ENCODE measurements at regions not wholly inside any gene's neighbourhood (a gene's known extent, or its start where the extent isn't known, plus 50 kb on each side); places are given as distances from the start of the nearest gene placed in this dataset.

- H3K36me3 ChIP-seq (ENCODE audit: low read depth), result no peaks in the 10 kb centered on the region
- DNase-seq (ENCODE audit: low spot score), result no peak
- no peak for ATAC-seq (ENCODE audit: low read depth)
- TF ChIP-seq CTCF (IDR thresholded peaks at IDR 0.05; ENCODE audit: poor library complexity, severe bottlenecking), result no peak
- no peak overlapping the region for H3K27ac ChIP-seq (ENCODE audit: poor library complexity, severe bottlenecking)
- H3K4me3 ChIP-seq (ENCODE audit: severe bottlenecking), result no peak overlapping the region
- no peaks in the 10 kb centered on the region for H3K4me1 ChIP-seq (ENCODE audit: insufficient read depth, poor library complexity, severe bottlenecking)
- no peaks in the 10 kb centered on the region for H3K27me3 ChIP-seq (ENCODE audit: insufficient read depth, poor library complexity, severe bottlenecking)
- no peaks in the 10 kb centered on the region for H3K9me3 ChIP-seq (ENCODE audit: severe bottlenecking)
Measured at GRCh38 chr4:114034189-114034588, 54.7 kb upstream of the ARSJ start.

DNA sequence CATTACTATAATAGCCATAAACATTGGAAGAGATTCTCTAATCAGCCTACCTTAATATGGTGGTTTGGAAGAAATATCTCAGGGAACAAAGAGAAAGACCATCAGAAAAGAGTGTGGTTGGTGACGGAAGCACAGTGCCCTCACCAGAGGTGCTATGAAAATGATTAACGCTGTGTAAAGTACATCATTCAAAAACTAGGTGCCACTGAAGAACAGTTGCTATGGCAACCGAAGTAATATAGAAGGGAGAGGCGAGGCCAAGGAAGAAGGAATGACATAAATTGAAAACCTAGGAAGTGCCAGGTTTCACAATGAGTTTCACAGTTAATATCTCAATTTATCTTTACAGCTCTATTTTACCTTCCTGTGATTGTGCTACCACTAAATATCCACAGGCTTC is 57.0 kb upstream of the ARSJ start:
- no peak overlapping the region for H3K27ac ChIP-seq (ENCODE audit: poor library complexity, severe bottlenecking)
- no peak for DNase-seq (ENCODE audit: low spot score)
- TF ChIP-seq CTCF (IDR thresholded peaks at IDR 0.05; ENCODE audit: poor library complexity, severe bottlenecking), result no peak
- no peak for ATAC-seq (ENCODE audit: low read depth)
- no peaks in the 10 kb centered on the region for H3K9me3 ChIP-seq (ENCODE audit: severe bottlenecking)
- peaks cover 7% of the 10 kb centered on the region for H3K4me1 ChIP-seq (ENCODE audit: insufficient read depth, poor library complexity, severe bottlenecking)
- no peak overlapping the region for H3K4me3 ChIP-seq (ENCODE audit: severe bottlenecking)
- no peaks in the 10 kb centered on the region for H3K27me3 ChIP-seq (ENCODE audit: insufficient read depth, poor library complexity, severe bottlenecking)
- H3K36me3 ChIP-seq (ENCODE audit: low read depth), result no peaks in the 10 kb centered on the region

DNA sequence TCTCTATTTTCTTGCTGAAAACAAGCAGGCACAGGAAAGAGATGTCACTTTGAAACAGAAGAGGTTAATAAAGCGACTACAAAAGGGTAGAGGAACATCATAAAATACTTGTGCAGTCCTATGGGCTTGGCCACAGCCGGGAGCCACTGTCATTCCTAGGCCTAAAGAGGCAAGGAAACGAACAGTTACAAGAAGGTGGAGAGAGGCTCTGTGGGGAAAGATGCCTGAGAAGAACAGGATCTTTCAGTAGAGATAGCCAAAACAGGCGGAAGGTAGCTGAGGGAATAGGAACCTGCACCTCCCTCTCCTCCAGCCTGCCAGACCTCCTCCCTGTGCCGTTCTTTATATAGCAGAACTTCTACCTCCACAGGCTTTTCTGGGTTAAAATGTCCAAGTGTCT is 57.4 kb upstream of the ARSJ start:
- TF ChIP-seq CTCF (IDR thresholded peaks at IDR 0.05; ENCODE audit: poor library complexity, severe bottlenecking), result no peak
- no peak for ATAC-seq (ENCODE audit: low read depth)
- no peak overlapping the region for H3K4me3 ChIP-seq (ENCODE audit: severe bottlenecking)
- H3K9me3 ChIP-seq (ENCODE audit: severe bottlenecking), result no peaks in the 10 kb centered on the region
- no peak overlapping the region for H3K27ac ChIP-seq (ENCODE audit: poor library complexity, severe bottlenecking)
- no peak for DNase-seq (ENCODE audit: low spot score)
- no peaks in the 10 kb centered on the region for H3K36me3 ChIP-seq (ENCODE audit: low read depth)
- peaks cover 7% of the 10 kb centered on the region for H3K4me1 ChIP-seq (ENCODE audit: insufficient read depth, poor library complexity, severe bottlenecking)
- no peaks in the 10 kb centered on the region for H3K27me3 ChIP-seq (ENCODE audit: insufficient read depth, poor library complexity, severe bottlenecking)

DNA sequence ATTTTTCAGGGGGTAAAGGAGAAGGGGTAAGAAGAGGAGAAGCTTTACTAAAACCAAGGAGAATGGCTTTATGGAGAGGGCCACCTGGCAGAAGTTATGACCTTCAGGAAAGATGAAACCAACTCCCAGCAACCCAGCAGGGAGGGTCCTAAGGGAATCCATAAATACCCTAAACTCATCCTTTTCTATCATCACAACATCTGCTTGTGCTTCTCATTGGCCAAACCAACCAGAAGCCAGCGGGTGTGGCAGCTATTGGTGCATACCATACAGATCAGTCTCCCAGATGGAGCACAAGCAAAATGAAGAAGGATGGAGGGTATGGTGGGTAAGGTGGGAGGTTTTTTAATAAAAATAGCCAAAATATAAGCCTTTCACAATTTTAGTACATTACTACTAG is 58.5 kb upstream of the ARSJ start:
- no peak overlapping the region for H3K4me3 ChIP-seq (ENCODE audit: severe bottlenecking)
- H3K36me3 ChIP-seq (ENCODE audit: low read depth), result no peaks in the 10 kb centered on the region
- H3K4me1 ChIP-seq (ENCODE audit: insufficient read depth, poor library complexity, severe bottlenecking), result peaks cover 7% of the 10 kb centered on the region
- TF ChIP-seq CTCF (IDR thresholded peaks at IDR 0.05; ENCODE audit: poor library complexity, severe bottlenecking), result no peak
- DNase-seq (ENCODE audit: low spot score), result no peak
- H3K27me3 ChIP-seq (ENCODE audit: insufficient read depth, poor library complexity, severe bottlenecking), result no peaks in the 10 kb centered on the region
- H3K9me3 ChIP-seq (ENCODE audit: severe bottlenecking), result no peaks in the 10 kb centered on the region
- H3K27ac ChIP-seq (ENCODE audit: poor library complexity, severe bottlenecking), result no peak overlapping the region
- no peak for ATAC-seq (ENCODE audit: low read depth)

DNA sequence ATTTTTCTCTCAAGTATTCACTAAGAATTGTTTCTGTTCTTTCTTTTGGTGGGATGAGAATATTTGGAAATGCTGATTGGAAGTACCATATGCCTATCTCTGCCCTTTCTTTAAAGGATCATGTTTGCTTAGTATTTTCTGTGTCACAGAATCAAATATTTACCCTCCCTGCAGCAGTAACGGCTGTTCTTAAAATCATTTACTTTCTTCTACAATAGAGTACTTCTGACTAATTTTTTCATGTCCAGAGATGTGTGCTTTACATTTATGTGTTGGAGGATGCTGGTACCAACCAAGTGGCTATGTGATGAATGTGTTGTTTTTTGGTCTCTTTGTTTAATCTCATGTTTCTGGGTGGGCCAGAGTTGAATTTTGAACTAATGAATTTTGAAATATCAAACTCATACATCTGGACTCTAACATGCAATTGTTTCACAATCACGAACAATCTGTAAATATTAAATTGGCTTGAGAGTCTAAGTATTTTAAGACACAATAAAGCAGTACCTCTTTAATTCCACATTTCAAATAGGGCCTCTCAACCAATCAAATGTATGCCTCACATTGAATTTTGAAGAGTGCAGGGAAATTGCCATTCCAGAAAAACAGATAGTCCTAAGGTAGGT is 59.4 kb upstream of the ARSJ start:
- DNase-seq (ENCODE audit: low spot score) (no peak), ATAC-seq (ENCODE audit: low read depth) (no peak)
- Histone ChIP-seq H3K27me3 (ENCODE audit: insufficient read depth, poor library complexity, severe bottlenecking) (no peaks in the 10 kb centered on the region), H3K4me3 (ENCODE audit: severe bottlenecking) (no peak overlapping the region), H3K27ac (ENCODE audit: poor library complexity, severe bottlenecking) (no peak overlapping the region), H3K36me3 (ENCODE audit: low read depth) (no peaks in the 10 kb centered on the region), H3K9me3 (ENCODE audit: severe bottlenecking) (no peaks in the 10 kb centered on the region), H3K4me1 (ENCODE audit: insufficient read depth, poor library complexity, severe bottlenecking) (peaks cover 7% of the 10 kb centered on the region)
- TF ChIP-seq CTCF (IDR thresholded peaks at IDR 0.05; ENCODE audit: poor library complexity, severe bottlenecking), result no peak

Measured in RWPE2 (cell line).